Liver (tissue), 3 donors: ENCODE measurements at regions not wholly inside any gene's neighbourhood (a gene's known extent, or its start where the extent isn't known, plus 50 kb on each side); places are given as distances from the start of the nearest gene placed in this dataset.

ENCODE experiments used
- EGR1 ChIP-seq, 2 donors: IDR thresholded peaks; 2 replicates each; pipeline ENCODE4 v1.6.1; 2016 to 2018; ENCODE audit warnings: antibody characterized with exemption in 2 of 2, low read depth in 2 of 2
- FOXA2 ChIP-seq: IDR thresholded peaks from 2 replicates; pipeline ENCODE4 v1.6.1; 2016; ENCODE audit warnings: antibody characterized with exemption
- GABPA ChIP-seq, 2 donors: IDR thresholded peaks in 1 of 2; conservative IDR thresholded peaks in 1 of 2; 2 replicates each; pipeline ENCODE4 v1.6.1; 2016; ENCODE audit warnings: antibody characterized with exemption in 2 of 2, mild to moderate bottlenecking in 1 of 2, moderate library complexity in 1 of 2
- JUND ChIP-seq, 2 donors: IDR thresholded peaks; 2 replicates each; pipeline ENCODE4 v1.6.1; 2016; ENCODE audit warnings: antibody characterized with exemption in 2 of 2
- RAD21 ChIP-seq, 2 donors: IDR thresholded peaks; 2 replicates each; pipeline ENCODE4 v1.6.1; 2016; ENCODE audit warnings: antibody characterized with exemption in 2 of 2, mild to moderate bottlenecking in 2 of 2
- RXRA ChIP-seq, 2 donors: IDR thresholded peaks; 2 replicates each; pipeline ENCODE4 v1.6.1; 2017 to 2018; ENCODE audit warnings: antibody characterized with exemption in 2 of 2, mild to moderate bottlenecking in 1 of 2
- SP1 ChIP-seq: IDR thresholded peaks from 2 replicates; pipeline ENCODE4 v1.6.1; 2018; ENCODE audit warnings: antibody characterized with exemption, mild to moderate bottlenecking
- TAF1 ChIP-seq: conservative IDR thresholded peaks from 2 replicates; pipeline ENCODE4 v1.6.1; 2016; ENCODE audit warnings: antibody characterized with exemption, mild to moderate bottlenecking
- YY1 ChIP-seq: IDR thresholded peaks from 2 replicates; pipeline ENCODE4 v1.6.1; 2016; ENCODE audit warnings: antibody characterized with exemption, mild to moderate bottlenecking
- TF ChIP-seq, protein P1 (sequence below): fragments of 150-350 bp; IDR thresholded peaks from 2 replicates; pipeline ENCODE4 v1.5.1; 2017; ENCODE audit warnings: improper control_type of control experiment, low read depth, low read length; ENCODE audit not compliant: missing input control
- TF ChIP-seq, protein P2 (sequence below): IDR thresholded peaks from 2 replicates; pipeline ENCODE4 v1.6.1; 2016; ENCODE audit warnings: antibody characterized with exemption, mild to moderate bottlenecking
- TF ChIP-seq, protein P3 (sequence below): IDR thresholded peaks from 2 replicates; pipeline ENCODE4 v1.6.1; 2016; ENCODE audit warnings: antibody characterized with exemption
- TF ChIP-seq, protein P4 (sequence below): IDR thresholded peaks from 2 replicates; pipeline ENCODE4 v1.6.1; 2016; ENCODE audit warnings: antibody characterized with exemption
- donor health status: healthy.
- donor health status: healthy.

DNA sequence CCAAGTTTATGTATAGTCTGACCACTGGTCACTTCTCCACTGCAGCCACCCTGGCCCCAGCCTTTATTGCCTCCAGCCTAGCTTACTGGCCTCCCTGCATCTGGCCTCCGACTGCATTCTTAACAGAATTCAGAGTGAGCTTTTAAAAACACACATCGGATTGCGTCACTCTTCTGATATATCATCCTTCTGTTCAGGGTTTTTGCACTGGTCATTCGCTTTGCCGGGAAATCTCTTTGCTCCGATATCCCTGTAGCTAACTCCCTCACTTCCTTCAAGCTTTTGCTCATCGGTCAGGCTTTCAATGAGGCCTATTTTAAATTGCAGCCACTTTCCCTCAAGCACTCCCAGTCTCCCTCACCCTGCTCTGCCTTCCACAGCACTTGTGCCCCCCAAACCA, 101.6 kb upstream of the DLX2 start:
- no peak for TF ChIP-seq RAD21 (IDR thresholded peaks at IDR 0.05)
- TF ChIP-seq, protein P1, sequence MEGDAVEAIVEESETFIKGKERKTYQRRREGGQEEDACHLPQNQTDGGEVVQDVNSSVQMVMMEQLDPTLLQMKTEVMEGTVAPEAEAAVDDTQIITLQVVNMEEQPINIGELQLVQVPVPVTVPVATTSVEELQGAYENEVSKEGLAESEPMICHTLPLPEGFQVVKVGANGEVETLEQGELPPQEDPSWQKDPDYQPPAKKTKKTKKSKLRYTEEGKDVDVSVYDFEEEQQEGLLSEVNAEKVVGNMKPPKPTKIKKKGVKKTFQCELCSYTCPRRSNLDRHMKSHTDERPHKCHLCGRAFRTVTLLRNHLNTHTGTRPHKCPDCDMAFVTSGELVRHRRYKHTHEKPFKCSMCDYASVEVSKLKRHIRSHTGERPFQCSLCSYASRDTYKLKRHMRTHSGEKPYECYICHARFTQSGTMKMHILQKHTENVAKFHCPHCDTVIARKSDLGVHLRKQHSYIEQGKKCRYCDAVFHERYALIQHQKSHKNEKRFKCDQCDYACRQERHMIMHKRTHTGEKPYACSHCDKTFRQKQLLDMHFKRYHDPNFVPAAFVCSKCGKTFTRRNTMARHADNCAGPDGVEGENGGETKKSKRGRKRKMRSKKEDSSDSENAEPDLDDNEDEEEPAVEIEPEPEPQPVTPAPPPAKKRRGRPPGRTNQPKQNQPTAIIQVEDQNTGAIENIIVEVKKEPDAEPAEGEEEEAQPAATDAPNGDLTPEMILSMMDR = no peak
- TF ChIP-seq EGR1 (IDR thresholded peaks at IDR 0.05; ENCODE audit: low read depth in 2 of 2) = no peak
- TF ChIP-seq, protein P2, sequence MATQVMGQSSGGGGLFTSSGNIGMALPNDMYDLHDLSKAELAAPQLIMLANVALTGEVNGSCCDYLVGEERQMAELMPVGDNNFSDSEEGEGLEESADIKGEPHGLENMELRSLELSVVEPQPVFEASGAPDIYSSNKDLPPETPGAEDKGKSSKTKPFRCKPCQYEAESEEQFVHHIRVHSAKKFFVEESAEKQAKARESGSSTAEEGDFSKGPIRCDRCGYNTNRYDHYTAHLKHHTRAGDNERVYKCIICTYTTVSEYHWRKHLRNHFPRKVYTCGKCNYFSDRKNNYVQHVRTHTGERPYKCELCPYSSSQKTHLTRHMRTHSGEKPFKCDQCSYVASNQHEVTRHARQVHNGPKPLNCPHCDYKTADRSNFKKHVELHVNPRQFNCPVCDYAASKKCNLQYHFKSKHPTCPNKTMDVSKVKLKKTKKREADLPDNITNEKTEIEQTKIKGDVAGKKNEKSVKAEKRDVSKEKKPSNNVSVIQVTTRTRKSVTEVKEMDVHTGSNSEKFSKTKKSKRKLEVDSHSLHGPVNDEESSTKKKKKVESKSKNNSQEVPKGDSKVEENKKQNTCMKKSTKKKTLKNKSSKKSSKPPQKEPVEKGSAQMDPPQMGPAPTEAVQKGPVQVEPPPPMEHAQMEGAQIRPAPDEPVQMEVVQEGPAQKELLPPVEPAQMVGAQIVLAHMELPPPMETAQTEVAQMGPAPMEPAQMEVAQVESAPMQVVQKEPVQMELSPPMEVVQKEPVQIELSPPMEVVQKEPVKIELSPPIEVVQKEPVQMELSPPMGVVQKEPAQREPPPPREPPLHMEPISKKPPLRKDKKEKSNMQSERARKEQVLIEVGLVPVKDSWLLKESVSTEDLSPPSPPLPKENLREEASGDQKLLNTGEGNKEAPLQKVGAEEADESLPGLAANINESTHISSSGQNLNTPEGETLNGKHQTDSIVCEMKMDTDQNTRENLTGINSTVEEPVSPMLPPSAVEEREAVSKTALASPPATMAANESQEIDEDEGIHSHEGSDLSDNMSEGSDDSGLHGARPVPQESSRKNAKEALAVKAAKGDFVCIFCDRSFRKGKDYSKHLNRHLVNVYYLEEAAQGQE = no peak
- TF ChIP-seq YY1 = no peak
- no peak for TF ChIP-seq GABPA (IDR thresholded peaks at IDR 0.05 in 1 of 2, conservative IDR thresholded peaks at IDR 0.05 in 1 of 2)
- TF ChIP-seq, protein P3, sequence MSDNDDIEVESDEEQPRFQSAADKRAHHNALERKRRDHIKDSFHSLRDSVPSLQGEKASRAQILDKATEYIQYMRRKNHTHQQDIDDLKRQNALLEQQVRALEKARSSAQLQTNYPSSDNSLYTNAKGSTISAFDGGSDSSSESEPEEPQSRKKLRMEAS = no peak
- no peak for TF ChIP-seq SP1
- TF ChIP-seq FOXA2 = no peak
- TF ChIP-seq TAF1 = no peak
- no peak for TF ChIP-seq RXRA (IDR thresholded peaks at IDR 0.05)
- no peak for TF ChIP-seq JUND (IDR thresholded peaks at IDR 0.05)
- TF ChIP-seq, protein P4, sequence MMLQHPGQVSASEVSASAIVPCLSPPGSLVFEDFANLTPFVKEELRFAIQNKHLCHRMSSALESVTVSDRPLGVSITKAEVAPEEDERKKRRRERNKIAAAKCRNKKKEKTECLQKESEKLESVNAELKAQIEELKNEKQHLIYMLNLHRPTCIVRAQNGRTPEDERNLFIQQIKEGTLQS = no peak
